ENCODE measurements at regions not wholly inside any gene's neighbourhood (a gene's known extent, or its start where the extent isn't known, plus 50 kb on each side); places are given as distances from the start of the nearest gene placed in this dataset.

DNA sequence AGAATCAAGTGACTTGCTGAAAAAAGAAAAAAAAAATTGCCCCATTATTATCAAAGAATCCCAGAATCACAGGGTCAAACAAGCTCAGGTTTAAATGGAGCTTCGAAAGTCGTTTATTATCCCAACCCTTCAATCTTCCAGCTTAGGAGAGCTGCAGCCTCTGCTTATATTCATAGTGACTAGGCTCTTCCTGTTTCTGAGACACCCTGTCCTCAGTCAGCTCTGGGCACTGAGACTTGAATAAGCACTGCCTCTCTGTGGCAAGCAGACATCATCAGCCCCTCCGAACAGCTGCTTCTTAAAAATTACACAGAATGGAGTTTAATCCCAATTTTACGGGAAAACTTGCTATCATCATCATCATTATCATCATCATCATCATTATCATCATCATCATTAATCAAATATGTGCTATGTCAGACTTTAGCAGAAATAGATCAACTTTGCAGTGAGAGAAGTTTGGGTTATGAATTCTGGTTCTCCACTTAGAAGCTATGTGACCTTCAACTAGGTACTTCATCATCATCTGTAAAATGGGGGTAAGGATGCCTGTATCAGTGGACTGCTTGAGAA is 614.0 kb upstream of the SYNCRIP start:
- no peak for TF ChIP-seq POLR2A (IDR thresholded peaks at IDR 0.05)
- TF ChIP-seq, protein P1, sequence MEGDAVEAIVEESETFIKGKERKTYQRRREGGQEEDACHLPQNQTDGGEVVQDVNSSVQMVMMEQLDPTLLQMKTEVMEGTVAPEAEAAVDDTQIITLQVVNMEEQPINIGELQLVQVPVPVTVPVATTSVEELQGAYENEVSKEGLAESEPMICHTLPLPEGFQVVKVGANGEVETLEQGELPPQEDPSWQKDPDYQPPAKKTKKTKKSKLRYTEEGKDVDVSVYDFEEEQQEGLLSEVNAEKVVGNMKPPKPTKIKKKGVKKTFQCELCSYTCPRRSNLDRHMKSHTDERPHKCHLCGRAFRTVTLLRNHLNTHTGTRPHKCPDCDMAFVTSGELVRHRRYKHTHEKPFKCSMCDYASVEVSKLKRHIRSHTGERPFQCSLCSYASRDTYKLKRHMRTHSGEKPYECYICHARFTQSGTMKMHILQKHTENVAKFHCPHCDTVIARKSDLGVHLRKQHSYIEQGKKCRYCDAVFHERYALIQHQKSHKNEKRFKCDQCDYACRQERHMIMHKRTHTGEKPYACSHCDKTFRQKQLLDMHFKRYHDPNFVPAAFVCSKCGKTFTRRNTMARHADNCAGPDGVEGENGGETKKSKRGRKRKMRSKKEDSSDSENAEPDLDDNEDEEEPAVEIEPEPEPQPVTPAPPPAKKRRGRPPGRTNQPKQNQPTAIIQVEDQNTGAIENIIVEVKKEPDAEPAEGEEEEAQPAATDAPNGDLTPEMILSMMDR (IDR thresholded peaks at IDR 0.05): no peak
